GM12874 (cell line): ENCODE measurements at regions not wholly inside any gene's neighbourhood (a gene's known extent, or its start where the extent isn't known, plus 50 kb on each side); places are given as distances from the start of the nearest gene placed in this dataset.

ENCODE experiments used
- TF ChIP-seq, protein P1 (sequence below): IDR thresholded peaks from 2 replicates; pipeline ENCODE4 v1.5.1; 2011; ENCODE audit warnings: low read depth, mild to moderate bottlenecking, control low read depth, low read length, moderate library complexity; ENCODE audit not compliant: insufficient read depth

DNA sequence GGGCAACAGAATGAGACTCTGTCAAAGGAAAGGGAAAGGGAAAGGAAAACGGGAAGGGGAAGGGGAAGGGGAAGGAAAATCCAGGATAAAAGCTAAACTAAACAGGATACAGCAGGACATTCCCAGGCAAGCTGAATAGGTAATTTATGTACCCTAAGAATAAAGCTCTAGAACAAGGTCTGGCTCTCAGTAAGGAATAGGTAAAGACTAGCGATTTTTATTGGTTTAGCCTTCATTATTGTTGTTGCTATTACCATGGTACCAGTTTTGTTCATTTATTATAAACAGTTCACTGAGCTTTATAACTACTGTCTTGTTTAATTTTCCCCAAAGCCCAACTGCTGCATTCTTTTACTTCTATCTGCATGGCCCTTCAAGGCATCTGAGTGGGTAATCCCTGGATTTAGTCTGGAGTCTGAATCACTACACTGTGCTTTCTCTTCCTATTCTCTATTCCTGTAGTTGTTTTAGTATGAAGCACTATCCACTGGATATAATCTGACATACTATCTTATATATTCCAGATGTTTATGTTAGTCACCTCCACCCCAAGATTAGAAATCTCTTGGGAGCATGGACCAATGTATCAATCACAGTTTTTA lies 127.1 kb upstream of the TANK start:
- TF ChIP-seq, protein P1, sequence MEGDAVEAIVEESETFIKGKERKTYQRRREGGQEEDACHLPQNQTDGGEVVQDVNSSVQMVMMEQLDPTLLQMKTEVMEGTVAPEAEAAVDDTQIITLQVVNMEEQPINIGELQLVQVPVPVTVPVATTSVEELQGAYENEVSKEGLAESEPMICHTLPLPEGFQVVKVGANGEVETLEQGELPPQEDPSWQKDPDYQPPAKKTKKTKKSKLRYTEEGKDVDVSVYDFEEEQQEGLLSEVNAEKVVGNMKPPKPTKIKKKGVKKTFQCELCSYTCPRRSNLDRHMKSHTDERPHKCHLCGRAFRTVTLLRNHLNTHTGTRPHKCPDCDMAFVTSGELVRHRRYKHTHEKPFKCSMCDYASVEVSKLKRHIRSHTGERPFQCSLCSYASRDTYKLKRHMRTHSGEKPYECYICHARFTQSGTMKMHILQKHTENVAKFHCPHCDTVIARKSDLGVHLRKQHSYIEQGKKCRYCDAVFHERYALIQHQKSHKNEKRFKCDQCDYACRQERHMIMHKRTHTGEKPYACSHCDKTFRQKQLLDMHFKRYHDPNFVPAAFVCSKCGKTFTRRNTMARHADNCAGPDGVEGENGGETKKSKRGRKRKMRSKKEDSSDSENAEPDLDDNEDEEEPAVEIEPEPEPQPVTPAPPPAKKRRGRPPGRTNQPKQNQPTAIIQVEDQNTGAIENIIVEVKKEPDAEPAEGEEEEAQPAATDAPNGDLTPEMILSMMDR, result no peak

DNA sequence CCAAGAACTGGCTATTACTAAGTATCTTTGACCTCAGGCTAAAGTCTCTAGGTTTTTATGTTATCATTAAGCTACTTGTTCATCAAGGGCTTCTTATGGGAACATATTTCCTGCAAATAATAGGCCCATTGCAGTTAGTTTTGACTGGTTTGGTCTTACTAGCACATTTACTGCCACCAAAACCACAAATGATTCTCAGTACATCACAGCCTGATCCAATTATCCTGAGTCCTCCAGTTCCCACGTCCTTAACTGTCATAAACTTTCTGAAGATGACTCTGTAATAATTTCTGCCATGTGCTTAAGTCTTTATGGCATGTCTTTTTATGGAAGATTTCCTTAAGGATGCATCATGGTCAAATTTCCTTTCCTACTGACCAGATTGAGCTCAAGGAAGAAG lies 123.3 kb upstream of the TANK start:
- TF ChIP-seq, protein P1, result no peak

DNA sequence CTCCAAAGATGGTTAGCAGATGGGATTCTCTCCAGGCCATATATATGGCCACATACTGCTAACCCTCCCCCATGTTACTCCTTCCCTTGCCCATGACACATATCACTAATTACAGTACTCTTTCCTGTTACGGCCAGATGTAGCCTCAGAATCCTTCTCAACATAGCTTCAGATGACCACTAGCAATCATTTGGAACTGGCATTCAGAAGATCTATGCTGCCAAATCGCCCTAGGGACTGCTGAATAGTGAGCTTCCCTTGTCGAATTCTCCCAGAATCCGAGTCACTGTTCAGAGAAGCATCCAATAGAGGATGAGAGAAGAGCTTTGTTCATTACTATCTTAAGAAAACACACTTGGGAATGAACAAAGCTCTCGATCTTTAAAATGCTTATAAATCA lies 121.2 kb upstream of the TANK start:
- TF ChIP-seq, protein P1, result no peak

DNA sequence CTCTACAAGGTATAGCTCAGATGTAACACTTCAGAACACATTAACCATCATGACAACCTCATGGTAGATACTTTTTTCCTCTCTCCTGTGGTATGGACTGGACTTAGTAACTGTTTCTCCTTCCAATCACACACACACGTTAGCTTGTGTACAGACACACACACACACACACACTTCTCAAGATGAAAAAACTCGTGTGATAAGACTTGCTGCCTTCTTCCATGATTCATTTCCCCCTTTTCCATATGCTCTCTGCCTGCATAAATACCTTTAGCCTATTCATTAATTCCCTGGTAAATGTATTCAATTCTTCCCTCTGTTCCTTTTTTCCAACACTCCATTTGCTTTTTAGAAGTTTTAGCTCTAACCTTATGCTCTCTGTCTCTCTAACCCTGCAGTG lies 118.9 kb upstream of the TANK start:
- TF ChIP-seq, protein P1, result no peak

DNA sequence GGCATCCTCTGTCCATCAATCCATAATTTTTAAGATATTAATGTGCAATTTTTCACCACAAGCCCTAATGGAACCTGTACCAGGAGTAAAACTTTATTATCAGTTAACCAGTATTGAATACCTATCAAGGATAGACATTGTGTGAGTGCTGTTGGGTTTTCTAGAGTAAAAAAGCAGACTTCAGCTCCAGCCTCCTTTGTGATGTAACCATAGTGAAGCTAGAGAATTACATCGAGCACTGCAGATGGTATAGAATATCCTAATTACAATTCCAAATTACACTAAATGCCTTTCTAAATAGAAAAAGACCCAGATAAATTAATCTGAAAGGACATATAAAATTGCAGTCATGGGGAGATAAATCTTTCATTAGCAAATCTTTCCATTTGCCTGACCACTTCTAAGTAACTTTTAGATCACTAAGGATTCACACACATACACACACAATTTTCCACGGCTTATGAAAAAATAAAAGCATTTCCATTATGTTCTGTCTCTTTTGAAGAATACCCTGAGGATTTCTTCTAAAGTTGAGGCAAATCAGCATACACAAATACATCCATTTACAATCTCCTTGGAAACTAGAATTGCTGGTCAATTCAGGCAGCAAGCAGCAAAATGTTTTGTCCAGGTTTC lies 117.1 kb upstream of the TANK start:
- TF ChIP-seq, protein P1, result no peak

DNA sequence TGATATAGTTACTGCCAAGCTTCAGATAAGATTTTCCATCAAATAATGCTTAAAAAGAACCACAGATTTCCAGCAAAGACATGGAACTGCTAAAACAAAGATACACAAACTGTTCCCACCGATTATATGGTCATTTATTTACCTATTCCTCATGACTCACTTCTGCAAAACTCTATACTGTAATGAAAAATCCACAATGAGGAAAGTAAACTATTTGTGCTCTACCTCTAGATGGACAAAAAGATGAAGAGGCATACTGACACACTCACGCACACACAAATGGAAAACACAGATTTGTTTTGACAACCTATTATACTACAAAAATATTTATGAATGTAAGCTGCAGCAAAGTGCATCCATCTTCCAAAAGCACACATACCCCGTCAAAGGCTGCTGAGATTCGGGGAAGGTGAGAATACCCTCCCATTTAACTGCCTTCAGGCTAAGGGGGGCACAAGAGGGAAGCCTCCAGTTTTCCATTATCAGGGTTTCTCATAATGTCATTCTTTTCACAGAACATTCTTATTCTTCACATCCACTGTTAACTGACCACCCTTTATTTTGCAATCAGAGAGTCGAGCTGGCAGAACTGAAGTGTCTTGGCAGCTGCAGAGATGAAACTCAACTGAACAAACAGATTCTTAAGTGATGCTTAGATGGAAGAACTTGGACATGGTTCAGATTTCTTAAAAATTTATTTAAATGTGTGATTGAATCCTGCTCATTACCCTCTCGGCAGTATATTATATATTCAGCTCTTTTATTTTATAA lies 115.9 kb upstream of the TANK start:
- TF ChIP-seq, protein P1, result no peak

DNA sequence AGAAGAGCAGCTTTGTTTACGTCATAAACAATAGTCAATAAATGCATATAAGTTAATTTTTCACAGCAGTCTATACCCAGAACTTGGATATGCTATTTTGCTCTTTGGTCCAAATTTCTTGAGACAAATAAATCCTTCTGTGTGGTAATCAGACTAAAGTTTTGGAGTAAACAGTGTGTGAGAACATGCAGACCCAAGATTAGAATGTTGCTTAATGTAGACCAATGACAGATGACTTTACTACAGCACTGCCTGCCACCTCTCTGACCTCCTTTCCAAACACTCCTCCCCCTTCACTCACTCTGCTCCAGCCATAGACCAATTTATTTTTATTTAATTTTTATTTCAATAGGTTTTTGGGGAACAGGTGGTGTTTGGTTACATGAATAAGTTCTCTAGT lies 115.3 kb upstream of the TANK start:
- TF ChIP-seq, protein P1, result no peak
